HuH-7 (cell line): ENCODE measurements at regions not wholly inside any gene's neighbourhood (a gene's known extent, or its start where the extent isn't known, plus 50 kb on each side); places are given as distances from the start of the nearest gene placed in this dataset.

Experiments used
- DNase-seq: peaks from one replicate; pipeline ENCODE4 v3.0.0; 2011; ENCODE audit warnings: low spot score

DNA sequence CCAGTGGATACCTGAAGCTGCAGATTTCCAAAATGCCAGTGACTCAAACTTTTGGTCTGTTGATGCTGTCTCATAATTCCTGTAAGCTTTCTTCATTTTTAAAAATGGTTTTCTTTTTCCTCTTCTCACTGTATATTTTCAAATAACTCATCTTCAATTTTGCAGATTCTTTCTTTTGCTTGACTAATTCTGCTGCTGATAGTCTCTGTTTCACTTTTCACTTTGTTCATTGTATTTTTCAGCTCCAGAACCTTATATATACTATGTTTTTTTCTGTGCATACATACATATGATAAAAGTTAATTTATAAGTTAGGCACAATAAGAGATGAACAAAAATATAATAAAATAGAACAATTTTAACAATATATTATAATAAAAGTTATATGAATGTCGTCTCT, 237.7 kb upstream of the GPRIN3 start:
- DNase-seq, result no peak

- DNase-seq, result no peak
These were observed 234.4 kb upstream of the GPRIN3 start for GRCh38 chr4:89541998-89542397.

DNA sequence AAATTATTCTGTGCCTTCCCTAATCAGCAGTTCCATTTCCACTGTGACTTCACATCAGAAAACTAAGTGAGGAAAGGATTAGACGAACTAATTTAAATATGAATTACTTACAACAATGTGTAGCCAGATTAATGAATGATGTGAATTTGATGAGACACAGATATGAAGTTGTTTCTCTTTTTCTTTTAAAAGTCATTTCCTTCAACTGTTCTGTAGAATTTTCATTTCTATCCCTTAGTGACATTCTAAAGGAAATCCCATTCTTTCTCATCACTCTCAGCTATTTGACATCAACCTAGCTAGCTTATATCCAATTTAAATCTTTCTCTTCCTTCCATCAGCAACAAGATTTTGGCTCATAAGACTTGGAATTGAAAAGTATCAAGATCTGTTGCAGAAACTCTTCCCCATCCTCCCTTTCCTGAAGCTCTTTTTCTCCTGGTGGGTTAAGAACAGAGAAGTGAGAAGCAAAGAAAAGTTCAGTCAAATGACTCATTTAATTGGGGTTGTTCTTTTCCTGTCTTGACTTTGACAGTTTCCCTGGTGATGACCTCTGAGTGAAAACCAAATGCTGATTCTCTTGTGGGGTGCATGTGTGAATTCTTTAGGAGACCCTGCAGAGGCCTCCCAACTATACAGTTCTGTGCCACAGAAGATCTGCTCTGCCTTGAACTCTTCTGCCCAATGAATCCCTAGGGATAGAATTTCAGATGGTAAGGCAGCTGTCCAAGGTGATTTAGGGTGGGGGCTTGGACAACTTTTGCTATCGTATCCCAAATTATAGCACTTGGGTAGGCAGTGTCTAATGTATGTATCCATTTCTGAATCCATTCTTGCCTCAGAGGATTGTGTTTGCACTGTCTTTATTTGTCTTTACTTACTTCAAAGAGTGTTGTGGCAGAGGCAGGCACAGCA, 232.5 kb upstream of the GPRIN3 start:
- no peak for DNase-seq

DNA sequence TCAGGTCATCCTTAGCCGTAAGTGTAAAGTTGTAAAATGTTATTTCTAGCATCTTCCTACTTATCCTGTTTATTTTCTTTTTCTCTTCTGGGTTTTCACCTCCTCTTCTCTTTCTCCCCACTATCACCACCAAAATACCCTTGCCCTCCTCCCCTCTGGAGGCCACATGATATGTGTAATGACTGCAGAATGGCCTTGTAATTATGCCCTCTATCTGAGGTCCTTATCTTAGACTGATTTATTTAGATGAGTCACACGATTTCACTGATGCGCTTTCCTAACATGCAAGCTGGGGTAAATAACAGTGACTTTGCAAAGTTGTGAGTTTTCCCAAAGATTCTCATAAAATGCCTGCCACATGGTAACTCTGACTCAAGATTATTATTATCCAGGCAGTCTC, 231.8 kb upstream of the GPRIN3 start:
- DNase-seq, result no peak

- DNase-seq, result no peak
These were observed 231.3 kb upstream of the GPRIN3 start for GRCh38 chr4:89538886-89539285.

DNA sequence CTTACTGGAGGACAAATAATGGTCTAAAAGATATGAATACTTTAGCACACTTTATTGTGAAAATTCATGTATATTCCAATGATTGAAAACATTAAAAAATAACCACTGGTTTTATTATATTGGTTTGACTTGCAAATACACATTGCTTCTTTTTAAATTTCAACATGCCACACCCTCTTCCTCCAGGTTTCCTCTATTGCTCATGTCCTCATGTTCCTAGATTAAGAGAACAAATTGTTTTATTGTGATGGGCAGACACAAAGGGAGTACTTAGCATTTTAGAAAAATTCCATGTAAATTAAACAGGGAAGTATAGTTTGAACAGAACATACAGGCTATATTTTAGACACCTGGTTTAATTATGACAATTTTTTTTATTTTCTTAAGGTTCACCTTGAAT, 230.6 kb upstream of the GPRIN3 start:
- DNase-seq, result no peak

GRCh38 chr4:89537281-89537680, 229.7 kb upstream of the GPRIN3 start:
- no peak for DNase-seq

DNA sequence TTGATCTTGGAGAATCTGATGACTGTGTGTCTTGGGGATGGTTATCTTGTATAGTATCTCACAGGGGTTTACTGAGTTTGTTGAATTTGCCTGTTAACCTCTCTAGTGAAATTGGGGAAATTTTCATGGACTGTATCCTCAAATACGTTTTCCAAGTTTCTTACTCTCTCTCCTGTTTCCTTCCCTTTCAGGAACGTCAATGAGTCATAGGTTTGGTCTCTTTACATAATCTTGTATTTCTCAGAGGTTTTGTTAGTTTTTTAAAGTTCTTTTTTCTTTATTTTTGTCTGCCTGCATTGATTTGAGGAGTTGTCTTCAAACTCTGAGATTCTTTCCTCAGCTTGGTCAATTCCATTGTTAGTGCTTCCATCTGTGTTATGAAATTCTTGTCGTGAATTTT, 227.7 kb upstream of the GPRIN3 start:
- no peak for DNase-seq

DNA sequence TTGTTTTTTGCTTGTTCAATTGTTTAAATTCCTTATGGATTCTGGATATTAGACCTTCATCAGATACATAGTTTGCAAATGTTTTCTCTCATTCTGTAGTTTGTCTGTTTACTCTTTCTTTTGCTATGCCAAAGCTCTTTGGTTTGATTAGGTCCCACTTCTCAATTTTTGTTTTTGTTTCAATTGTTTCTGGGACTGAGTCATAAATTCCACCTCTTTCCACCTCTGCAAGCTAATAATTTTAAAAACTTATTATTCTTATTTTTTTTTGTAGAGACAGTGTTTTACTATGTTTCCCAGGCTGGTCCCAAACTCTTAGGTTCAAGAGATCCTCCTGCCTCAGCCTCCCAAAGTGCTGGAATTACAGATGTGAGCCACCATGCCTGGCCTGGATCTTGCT, 226.8 kb upstream of the GPRIN3 start:
- DNase-seq, result no peak

DNA sequence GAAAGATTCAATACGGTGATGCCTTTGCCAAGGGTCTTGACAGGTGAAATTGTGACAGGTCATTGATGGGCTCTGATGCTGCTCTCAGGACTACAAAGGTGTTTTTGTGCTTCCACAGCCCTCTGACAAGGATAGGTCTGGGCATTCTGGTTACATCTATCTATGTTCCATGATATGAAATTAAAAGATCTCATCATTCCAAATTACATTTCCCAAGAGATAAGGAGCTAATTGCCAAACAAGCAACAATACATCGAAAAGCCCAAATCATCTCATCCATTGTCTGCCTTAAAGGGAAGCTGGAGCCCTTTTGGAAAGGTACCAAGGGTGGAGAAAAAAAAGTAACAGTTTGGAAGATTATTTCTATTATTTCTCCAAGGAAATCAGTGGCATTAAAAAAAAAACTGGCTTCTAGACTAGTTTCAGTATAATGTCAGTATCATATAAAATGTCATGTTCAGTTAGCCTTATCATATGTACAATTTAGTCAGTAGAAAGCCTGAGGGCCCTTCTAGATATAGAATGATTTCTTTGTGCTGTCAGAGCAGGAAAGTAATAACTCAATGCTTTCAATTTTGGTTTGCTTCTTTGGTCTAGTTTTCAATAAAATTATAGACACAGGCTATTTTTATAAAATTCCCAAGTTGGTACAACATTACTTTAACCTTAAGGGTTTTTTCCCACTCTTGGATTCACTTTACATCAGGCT, 224.5 kb upstream of the GPRIN3 start:
- DNase-seq, result no peak

DNA sequence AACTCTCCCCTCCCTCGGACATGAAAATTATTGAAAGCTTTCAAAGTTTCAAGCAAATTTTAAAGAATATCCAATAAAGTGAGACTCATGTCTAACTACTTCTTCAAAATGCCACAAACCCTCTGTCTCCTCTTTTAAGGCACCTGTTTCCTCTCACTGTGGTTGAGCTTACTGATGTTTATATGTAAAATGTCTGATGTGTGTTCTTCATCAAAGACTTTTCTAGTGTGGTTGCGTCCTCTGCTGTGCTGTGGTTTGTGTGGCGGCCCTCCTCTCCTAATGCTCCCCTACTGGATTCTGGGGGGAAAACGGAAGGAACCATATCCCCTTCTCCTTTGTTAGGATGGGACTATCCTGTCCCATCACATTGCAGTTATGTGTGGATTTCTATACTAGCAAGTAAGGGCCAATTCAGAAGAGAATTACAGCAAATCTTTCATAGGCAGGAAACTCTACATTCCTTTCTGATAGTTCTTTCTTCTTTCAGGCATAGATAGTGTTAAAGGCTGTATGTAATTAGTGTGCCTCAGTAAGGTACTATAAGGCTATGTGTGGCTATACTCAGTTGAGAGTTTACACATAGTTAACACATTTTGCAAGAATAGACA, 221.0 kb upstream of the GPRIN3 start:
- DNase-seq, result no peak

- no peak for DNase-seq
These were observed 214.2 kb upstream of the GPRIN3 start for GRCh38 chr4:89521826-89522225.

- DNase-seq, result no peak
These were observed 212.2 kb upstream of the GPRIN3 start for GRCh38 chr4:89519771-89520320.

DNA sequence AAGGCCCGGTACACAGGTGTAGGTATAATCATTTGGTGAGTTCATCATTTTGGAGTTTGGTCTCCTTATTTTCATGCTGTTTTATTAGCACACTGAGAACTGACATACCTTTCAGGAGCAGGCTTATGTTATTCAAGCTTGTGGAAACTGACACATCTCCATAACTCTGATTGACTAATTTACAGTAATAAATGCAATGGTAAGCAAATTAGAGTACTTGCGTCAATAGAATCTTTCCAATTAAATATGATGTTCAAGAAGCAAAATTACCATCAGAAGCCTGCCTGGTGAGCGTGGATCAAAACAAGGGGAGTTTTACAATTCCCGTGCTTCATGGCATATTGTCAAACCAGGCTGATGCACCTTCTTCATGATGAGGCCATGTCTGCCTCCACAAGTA, 210.7 kb upstream of the GPRIN3 start:
- DNase-seq, result no peak

- DNase-seq, result no peak
These were observed 207.2 kb upstream of the GPRIN3 start for GRCh38 chr4:89514811-89515210.

DNA sequence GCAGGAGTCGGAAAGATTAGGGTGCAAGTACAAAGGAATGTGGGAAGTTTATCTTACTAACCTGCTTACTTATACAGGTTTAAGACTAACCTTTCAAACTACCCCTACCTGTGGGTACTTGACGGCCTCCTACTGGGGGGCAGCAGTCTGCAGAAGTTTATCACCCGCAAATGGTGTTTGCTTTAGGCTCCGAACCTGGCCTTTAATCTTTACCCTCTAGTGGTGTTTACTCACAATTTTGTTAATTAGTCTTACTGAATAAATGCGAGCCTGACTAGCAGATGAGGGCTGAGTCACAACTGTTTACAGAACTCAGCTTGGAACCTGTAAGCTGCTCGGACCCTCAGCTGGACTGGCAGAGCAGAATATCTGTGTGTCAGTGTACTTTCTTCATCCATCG, 204.2 kb upstream of the GPRIN3 start:
- DNase-seq, result no peak

- no peak for DNase-seq
These were observed 202.2 kb upstream of the GPRIN3 start for GRCh38 chr4:89509708-89510281.

DNA sequence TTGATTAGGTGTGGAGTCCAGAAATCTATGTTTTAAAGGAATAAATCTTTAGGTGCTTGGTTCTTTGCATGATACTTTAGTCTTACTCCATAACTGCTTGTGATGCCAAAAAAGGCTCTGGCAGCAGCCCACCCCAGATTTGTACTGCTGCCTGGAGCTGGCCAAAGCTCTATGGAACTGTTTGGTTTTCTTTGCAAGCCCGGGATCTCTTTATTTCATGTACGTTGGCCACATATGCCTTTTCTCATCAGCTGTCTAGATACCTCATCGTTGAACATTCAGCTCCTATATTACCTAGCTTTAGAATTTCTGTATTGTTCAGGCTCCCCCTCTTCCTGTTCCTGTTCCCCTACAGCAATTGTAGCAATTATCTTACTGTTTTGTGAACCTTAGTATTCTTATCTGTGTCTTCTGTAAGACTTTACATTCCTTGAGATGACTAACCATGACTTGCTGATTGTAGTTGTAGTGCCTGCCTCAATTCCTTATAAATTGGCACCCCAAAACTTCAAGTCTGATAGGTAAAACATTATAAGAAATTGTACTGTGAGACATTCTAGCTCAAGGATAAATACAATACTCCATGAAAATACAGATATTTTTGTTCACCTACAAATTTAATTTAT, 199.4 kb upstream of the GPRIN3 start:
- DNase-seq, result no peak

DNA sequence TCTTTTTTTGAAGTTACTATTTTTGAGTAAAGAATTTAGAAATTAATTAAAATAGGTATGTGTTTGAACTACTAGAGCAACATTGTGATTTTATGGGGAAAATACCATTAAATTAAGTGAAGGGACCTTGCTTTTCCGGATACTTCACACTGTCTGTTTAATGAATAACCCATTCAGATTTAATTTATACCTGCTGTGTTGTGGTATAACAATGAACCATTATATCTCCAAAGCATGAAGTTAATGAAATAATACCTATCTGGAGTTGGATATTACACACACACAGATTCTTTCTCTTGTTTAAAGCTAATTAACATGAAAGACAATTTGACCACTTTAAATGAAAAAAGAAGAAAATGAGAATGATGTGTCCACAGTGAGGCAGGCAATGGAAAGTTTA, 195.0 kb upstream of the GPRIN3 start:
- no peak for DNase-seq

GRCh38 chr4:89497517-89498308, 190.1 kb upstream of the GPRIN3 start:
- peak; percentile 21 for DNase-seq

DNA sequence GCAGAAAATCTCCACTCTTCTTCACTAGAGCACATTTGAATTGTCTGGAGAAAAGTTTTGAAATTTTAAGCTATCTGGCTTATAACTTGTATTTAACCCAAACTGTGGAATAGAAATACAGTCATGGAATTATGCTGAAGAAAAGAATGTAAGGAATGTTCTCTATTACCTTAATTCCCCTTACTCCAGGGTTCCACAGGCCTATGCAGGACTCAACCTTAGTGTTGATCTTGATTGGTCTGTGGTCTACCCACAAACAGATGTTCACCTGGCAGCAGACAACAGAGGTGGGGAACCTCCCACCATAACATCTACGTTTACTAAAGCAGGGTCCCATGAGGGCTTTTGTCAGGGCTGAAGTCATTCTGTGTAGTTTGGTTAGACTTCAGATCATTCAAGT, 189.3 kb upstream of the GPRIN3 start:
- no peak for DNase-seq
